Hepatic stellate cell (primary cell): ENCODE measurements at regions not wholly inside any gene's neighbourhood (a gene's known extent, or its start where the extent isn't known, plus 50 kb on each side); places are given as distances from the start of the nearest gene placed in this dataset.

Experiments
- DNase-seq: peaks from one replicate; pipeline ENCODE4 v3.0.0; 2011; ENCODE audit warnings: low spot score

DNA sequence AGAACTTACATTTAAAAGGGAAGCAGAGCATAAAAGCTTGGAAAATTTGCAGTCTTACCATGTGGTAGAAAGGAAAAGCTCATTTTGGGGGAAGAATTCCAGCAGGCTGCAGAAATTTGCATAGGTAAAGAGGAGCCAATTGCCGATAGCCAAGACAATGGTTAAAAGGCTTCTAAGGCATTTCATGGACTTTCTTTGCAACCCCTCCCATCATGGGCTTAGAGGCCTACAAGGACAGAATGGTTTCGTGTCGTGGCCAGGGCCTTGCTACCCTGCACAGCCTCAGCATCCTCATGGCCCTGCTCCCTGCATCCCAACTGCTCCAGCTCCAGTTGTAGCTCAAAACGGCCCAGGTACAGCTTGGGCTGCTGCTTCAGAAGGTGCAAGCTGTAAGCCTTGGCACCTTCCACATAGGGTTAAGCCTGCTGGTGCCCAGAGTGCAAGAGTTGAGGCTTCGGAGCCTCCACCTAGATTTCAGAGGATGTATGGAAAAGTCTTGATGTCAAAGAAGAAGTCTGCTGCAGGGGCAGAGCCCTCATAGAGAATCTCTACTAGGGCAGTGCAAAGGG, 420.3 kb downstream of the PCDH17 start:
- no peak for DNase-seq

- no peak for DNase-seq
Observed at GRCh38 chr13:58056426-58056825, 424.9 kb downstream of the PCDH17 start.

DNA sequence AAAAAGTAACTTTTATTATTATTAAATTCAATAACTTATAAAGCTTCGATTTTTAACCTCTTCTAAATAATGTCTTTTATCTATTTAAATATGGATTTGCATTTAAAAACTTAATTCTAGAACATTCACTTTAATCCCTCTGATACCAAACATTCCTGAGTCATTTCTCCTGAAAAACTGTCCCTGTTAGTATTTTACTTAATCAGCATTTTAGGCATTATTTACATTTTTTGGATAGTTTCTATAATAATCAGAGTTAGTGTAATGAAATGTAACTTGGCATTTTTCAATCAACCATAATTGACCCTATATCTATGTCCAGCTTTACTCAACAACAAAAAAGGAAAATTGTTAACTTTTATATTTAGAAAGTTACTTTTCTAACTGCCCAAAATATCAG, 428.1 kb downstream of the PCDH17 start:
- no peak for DNase-seq

GRCh38 chr13:58080806-58081205, 449.3 kb downstream of the PCDH17 start:
- no peak for DNase-seq

- no peak for DNase-seq
Observed at GRCh38 chr13:58081301-58081820, 449.8 kb downstream of the PCDH17 start.

DNA sequence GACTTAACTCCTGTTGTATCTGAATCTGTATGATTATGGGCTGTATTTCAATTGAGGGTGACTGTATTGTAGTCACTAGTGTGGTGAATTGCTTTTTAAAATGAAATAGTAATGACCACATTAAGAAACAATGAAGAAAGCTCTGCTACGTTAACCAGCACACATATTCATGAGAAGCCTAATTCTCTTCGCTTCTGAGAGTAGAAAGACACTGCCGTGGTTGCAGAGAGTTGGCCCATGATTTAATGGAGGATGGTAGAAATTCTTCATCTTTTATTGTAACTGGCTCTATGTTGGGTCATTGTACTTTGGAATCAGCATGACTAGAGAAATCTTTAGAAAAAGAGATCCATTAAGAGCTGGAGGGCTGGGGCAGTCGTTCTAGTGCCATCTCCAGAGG, 451.5 kb downstream of the PCDH17 start:
- DNase-seq: no peak

GRCh38 chr13:58085274-58085673, 453.7 kb downstream of the PCDH17 start:
- no peak for DNase-seq

DNA sequence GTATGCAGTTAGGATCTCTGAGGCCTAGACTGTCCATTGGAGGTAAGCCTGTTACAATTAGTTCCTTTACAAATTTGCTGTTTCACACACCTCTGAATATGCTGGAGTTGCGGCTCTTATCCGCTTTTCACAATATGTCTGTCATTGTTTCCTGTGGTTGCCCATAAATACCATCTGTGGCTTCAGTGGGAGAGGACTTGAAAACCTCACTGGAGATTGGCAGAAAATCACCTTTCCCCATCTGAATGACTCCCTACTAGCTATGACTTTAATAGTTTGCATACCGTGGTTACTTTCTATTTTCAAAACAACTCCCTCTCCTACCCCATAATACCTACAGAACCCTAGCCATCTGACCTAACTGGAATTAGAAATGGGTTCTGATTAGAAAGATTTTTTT, 454.3 kb downstream of the PCDH17 start:
- no peak for DNase-seq

DNA sequence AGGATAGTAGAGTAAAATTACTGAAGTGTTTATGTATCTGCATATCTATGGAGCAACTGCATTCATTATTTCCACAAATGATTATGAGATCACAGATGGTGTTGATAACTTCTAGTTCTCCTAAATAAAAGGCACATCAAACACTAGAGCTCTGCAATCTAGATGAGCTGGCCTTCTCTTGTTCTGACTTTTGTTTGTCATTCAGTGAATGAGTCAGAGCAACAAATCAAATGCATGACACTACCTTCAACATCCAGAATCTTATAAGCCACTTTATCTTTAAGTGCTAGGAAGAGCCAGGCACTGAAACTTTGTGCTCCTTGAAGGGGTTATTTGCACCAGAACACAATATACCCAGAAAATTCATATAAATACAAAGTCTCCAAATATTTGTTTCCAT, 456.0 kb downstream of the PCDH17 start:
- no peak for DNase-seq

- DNase-seq: no peak
Observed at GRCh38 chr13:58093394-58093793, 461.9 kb downstream of the PCDH17 start.

- no peak for DNase-seq
Observed at GRCh38 chr13:58097831-58098230, 466.3 kb downstream of the PCDH17 start.

DNA sequence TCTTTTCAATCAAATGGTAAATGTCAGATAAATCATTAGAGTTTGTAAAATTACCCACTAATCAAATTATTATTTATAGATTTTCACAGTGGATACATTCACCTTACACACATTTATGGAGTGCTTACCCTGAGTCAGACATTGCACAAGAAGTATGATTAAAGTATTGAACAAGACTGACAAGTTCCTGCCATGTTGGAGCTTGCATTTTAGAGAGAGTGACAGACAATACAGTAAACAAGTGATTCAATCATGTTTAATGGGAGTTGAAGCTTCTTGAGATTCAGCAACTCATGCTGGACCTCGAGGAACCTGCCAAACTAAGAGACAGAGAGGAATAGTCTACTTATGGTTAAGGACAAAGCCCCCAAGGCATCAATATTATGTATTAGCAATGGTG, 487.8 kb downstream of the PCDH17 start:
- DNase-seq: no peak

GRCh38 chr13:58119804-58120203, 488.3 kb downstream of the PCDH17 start:
- no peak for DNase-seq

DNA sequence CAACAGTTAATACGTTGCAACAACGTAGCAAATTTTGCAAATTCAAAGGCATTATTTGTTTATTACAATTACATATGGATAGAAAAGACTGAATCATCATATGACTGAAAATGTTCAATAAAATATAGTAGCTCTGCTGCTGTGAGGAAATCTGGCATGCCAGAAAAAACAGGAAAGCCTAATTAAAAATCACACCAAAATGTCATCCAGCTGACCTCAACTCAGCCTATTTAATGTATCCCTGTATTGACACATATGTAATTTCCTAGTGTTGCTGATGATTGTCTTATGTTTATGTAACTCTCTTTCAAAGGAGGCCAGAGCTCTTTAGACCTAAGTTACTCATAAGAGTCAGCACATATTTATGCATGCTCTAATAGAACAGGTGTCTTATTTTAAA, 495.0 kb downstream of the PCDH17 start:
- DNase-seq: no peak

DNA sequence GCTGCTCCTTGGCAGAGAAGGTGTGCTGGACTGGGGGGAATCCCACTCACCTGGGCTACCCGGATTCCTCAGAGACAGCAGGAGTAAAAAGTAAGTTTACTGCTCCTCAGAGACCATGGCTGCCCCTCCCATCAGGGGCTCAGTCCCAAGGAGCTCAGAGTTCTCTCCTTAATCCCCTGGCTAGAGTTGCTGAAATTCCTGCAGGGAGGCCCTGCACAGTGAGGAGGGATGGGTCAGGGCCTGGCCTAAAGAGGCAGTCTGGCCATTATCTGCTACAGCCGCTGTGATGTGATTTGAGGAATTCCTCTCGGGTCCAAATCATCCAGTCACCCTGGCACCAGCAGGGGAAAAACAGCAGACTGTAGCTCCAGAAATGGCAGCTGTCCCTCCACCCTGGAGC, 502.5 kb downstream of the PCDH17 start:
- DNase-seq: no peak

GRCh38 chr13:58134525-58134924, 503.0 kb downstream of the PCDH17 start:
- DNase-seq: no peak

- DNase-seq: no peak
Observed at GRCh38 chr13:58142952-58143351, 511.4 kb downstream of the PCDH17 start.

DNA sequence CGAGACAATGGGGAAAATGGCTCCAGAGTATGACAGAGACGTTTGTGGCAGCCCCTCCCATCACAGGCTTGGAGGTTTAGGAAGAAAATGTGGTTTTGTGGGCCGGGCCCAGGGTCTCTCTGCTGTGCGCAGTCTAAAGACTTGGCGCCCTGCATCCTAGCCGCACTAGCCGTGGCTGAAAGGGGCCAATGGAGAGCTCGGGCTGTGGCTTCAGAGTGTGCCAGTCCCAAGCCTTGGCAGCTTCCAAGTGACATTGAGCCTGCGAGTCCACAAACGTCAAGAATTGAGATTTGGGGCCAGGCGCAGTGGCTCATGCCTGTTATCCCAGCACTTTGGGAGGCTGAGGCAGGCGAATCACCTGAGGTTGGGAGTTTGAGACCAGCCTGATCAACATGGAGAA, 513.1 kb downstream of the PCDH17 start:
- DNase-seq: no peak

GRCh38 chr13:58151452-58151851, 519.9 kb downstream of the PCDH17 start:
- no peak for DNase-seq

GRCh38 chr13:58160980-58161379, 529.4 kb downstream of the PCDH17 start:
- no peak for DNase-seq

GRCh38 chr13:58165617-58166016, 534.1 kb downstream of the PCDH17 start:
- DNase-seq: no peak

GRCh38 chr13:58181111-58181510, 549.6 kb downstream of the PCDH17 start:
- DNase-seq: no peak

- no peak for DNase-seq
Observed at GRCh38 chr13:58187881-58188280, 556.3 kb downstream of the PCDH17 start.

DNA sequence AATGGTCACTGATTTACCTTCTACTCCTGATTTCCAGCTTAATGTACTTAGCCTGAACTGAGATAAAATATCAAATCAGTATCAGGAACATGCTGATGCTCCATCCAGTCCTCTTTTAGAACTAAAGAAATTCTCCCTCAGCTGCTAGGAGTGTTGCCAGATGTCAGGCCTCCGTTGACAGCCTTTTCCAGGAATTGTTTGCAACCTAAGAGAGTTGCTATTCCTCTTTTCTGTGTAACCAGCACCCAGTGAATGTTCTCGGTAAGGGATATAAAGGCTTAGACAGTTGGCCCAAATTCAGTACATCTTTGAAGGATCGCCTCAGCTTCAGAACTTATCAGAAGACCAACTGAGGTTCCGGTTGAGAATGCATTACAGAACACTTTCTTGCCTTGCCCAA, 559.0 kb downstream of the PCDH17 start:
- no peak for DNase-seq

DNA sequence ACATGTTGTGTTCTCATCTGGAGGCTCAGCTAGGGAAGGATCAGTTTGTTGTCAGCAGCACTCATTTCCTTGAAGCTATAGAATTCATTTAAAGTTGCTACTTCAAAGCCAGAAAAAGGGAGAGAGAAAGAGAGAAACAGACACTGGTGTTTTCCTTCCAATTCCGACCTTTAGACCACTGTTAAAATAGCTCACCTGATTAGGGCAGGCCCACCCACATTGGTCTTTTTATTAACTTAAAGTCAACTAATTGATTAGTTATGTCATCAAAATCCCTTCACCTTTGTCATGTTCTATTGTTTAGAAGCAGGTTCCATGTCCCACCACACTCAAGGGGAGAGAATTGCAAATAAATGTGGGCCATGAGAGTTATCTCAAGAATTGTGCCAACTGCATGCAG, 560.2 kb downstream of the PCDH17 start:
- DNase-seq: no peak
